ENCODE measurements at regions not wholly inside any gene's neighbourhood (a gene's known extent, or its start where the extent isn't known, plus 50 kb on each side); places are given as distances from the start of the nearest gene placed in this dataset.

DNA sequence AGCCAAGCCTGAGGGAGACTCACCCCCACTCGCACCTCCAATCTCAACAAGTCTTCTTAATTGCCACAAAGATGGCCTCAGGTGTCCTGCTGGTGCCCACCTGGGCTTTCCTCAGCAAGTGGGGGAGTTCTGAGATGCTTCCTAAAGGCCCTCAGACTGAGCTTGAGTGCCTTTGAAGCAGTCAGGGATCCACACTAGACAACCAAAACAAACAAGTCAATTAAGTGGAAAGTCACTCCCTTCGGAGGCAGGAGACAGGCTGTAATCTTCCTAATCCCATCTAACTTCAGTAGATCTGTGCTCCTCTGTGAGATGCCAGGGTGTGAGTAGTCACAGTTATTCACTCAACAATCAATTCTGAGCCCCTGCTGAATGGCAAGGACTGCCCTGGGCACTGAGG lies 68.3 kb upstream of the SERP2 start:
- Histone ChIP-seq H3K4me3 (ENCODE audit: low read length) (no peak overlapping the region), H3K27ac (ENCODE audit: low read depth, low read length) (peak overlapping the region; percentile 97), H3K4me1 (ENCODE audit: control insufficient read depth, insufficient read depth, low read length) (peaks cover 74% of the 10 kb centered on the region), H3K36me3 (ENCODE audit: control insufficient read depth, insufficient read depth, low read length) (no peaks in the 10 kb centered on the region), H3K9ac (ENCODE audit: low read length) (no peak overlapping the region), H3K27me3 (ENCODE audit: control insufficient read depth, insufficient read depth, low read length) (no peaks in the 10 kb centered on the region)

DNA sequence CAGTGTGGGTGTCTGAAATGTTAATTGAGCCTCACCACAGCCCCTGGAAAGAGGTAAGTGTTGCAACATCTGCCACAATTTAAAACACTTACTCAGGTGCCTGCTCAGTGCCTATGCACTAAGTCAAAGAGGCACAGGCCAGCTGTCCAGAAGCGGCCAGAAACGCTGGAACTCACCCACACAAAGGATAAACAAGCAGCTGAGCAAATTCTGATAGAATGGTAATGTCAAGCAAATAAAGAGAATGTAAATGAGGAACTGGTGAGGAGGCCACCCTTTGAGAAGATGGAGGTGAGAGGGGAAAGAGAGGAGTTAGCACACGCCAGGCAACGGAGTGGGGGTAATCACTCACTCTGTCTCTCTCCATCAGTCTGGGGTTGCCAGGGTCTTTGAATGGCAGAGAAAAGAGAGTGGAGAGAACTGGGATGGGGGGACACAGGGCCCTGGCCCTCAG lies 67.7 kb upstream of the SERP2 start:
- Histone ChIP-seq H3K9ac (ENCODE audit: low read length) (no peak overlapping the region), H3K36me3 (ENCODE audit: control insufficient read depth, insufficient read depth, low read length) (no peaks in the 10 kb centered on the region), H3K4me3 (ENCODE audit: low read length) (no peak overlapping the region), H3K4me1 (ENCODE audit: control insufficient read depth, insufficient read depth, low read length) (peaks cover 73% of the 10 kb centered on the region), H3K27me3 (ENCODE audit: control insufficient read depth, insufficient read depth, low read length) (no peaks in the 10 kb centered on the region), H3K27ac (ENCODE audit: low read depth, low read length) (peak overlapping the region; percentile 97)

GRCh38 chr13:44306371-44307192 lies 67.0 kb upstream of the SERP2 start:
- peak overlapping the region; percentile 97 for H3K27ac ChIP-seq (ENCODE audit: low read depth, low read length)
- peak overlapping the region; percentile 37 for H3K9ac ChIP-seq (ENCODE audit: low read length)
- no peaks in the 10 kb centered on the region for H3K36me3 ChIP-seq (ENCODE audit: control insufficient read depth, insufficient read depth, low read length)
- H3K4me3 ChIP-seq (ENCODE audit: low read length): peak overlapping the region; percentile 24
- peaks cover 72% of the 10 kb centered on the region for H3K4me1 ChIP-seq (ENCODE audit: control insufficient read depth, insufficient read depth, low read length)
- no peaks in the 10 kb centered on the region for H3K27me3 ChIP-seq (ENCODE audit: control insufficient read depth, insufficient read depth, low read length)

DNA sequence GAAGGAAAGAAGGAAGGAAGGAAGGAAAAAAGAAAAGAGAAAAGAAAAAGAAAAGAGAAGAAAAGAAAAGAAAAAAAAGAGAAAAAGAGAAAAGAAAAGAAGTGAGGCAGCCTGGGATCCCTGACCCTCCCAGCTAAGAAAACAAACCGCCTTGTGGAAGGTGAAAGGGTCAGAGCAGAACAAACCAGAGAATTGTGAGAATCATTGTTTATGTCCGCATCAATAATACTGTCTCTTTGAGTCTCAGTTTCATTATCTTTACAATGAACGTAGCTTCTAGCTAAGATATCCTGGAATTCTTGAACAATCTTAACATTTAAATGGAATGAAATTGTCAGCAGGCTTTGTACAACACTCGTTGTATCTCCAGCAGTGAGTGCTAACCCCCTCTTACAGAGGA lies 66.4 kb upstream of the SERP2 start:
- no peak overlapping the region for H3K9ac ChIP-seq (ENCODE audit: low read length)

GRCh38 chr13:44307844-44308243 lies 65.8 kb upstream of the SERP2 start:
- Histone ChIP-seq H3K27ac (ENCODE audit: low read depth, low read length) (peak overlapping the region; percentile 97), H3K27me3 (ENCODE audit: control insufficient read depth, insufficient read depth, low read length) (no peaks in the 10 kb centered on the region), H3K4me3 (ENCODE audit: low read length) (no peak overlapping the region), H3K4me1 (ENCODE audit: control insufficient read depth, insufficient read depth, low read length) (peaks cover 59% of the 10 kb centered on the region), H3K9ac (ENCODE audit: low read length) (no peak overlapping the region), H3K36me3 (ENCODE audit: control insufficient read depth, insufficient read depth, low read length) (no peaks in the 10 kb centered on the region)

More for the DNA sequence above, 66.4 kb upstream of the SERP2 start:
- peak overlapping the region; percentile 97 for H3K27ac ChIP-seq (ENCODE audit: low read depth, low read length)
- H3K4me1 ChIP-seq (ENCODE audit: control insufficient read depth, insufficient read depth, low read length): peaks cover 65% of the 10 kb centered on the region
- no peaks in the 10 kb centered on the region for H3K36me3 ChIP-seq (ENCODE audit: control insufficient read depth, insufficient read depth, low read length)
- no peak overlapping the region for H3K4me3 ChIP-seq (ENCODE audit: low read length)
- no peaks in the 10 kb centered on the region for H3K27me3 ChIP-seq (ENCODE audit: control insufficient read depth, insufficient read depth, low read length)

- H3K4me3 ChIP-seq (ENCODE audit: low read length): no peak overlapping the region
- H3K27ac ChIP-seq (ENCODE audit: low read depth, low read length): peak overlapping the region; percentile 79
- H3K4me1 ChIP-seq (ENCODE audit: control insufficient read depth, insufficient read depth, low read length): peaks cover 54% of the 10 kb centered on the region
- no peaks in the 10 kb centered on the region for H3K36me3 ChIP-seq (ENCODE audit: control insufficient read depth, insufficient read depth, low read length)
- H3K27me3 ChIP-seq (ENCODE audit: control insufficient read depth, insufficient read depth, low read length): no peaks in the 10 kb centered on the region
- H3K9ac ChIP-seq (ENCODE audit: low read length): no peak overlapping the region
Observed at GRCh38 chr13:44308352-44308751, 65.3 kb upstream of the SERP2 start.

DNA sequence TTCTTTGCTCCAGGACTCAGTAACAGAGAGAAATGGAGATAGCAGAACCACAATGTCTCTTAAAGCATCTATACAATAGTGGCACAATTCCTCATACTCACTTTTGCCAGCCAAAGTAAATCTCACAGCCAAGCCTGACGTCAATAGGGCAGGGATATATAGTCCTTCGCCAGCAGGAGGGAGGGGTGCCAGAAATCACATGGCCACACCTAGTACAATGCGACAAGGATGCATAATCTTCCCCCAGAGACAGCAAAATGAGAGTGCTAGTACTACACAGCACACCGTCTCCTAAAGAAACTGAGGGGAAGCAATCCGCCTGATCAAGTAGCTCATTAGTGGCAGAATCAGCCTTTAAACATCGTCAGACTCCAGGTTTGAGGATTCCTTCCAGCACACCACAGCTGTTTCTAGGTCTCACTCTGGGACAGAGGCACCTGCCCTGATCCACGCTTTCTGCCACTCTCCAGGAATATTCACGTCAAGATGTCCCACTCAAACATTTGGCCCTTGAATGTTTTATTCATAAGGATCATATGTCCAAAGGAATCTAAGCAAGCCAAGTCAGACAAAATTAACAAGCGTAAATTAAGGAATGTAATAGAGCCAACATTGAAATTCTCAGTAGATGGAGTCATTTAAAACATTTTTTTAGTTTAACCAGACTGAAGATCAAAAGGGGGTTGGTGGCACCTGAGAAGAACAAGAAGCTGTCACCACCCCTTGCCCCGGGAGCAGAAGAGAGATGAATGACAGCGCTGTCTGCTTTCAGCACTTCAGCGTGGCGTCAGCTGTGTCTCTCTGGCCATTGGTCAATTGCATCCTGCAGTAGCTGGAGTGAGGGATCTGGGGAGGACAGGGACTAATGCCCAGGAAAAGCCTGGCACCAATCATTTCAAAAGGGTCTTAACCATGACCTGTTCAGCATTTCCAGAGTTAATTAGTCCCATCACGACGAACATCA lies 63.5 kb upstream of the SERP2 start:
- H3K36me3 ChIP-seq (ENCODE audit: control insufficient read depth, insufficient read depth, low read length): no peaks in the 10 kb centered on the region
- H3K4me3 ChIP-seq (ENCODE audit: low read length): no peak overlapping the region
- H3K27me3 ChIP-seq (ENCODE audit: control insufficient read depth, insufficient read depth, low read length): no peaks in the 10 kb centered on the region
- H3K9ac ChIP-seq (ENCODE audit: low read length): no peak overlapping the region
- H3K4me1 ChIP-seq (ENCODE audit: control insufficient read depth, insufficient read depth, low read length): peaks cover 37% of the 10 kb centered on the region
- H3K27ac ChIP-seq (ENCODE audit: low read depth, low read length): peak overlapping the region; percentile 79

GRCh38 chr13:44311011-44311780 lies 62.4 kb upstream of the SERP2 start:
- Histone ChIP-seq H3K4me3 (ENCODE audit: low read length) (no peak overlapping the region), H3K4me1 (ENCODE audit: control insufficient read depth, insufficient read depth, low read length) (peaks cover 26% of the 10 kb centered on the region), H3K27me3 (ENCODE audit: control insufficient read depth, insufficient read depth, low read length) (no peaks in the 10 kb centered on the region), H3K27ac (ENCODE audit: low read depth, low read length) (peak overlapping the region; percentile 79), H3K9ac (ENCODE audit: low read length) (no peak overlapping the region), H3K36me3 (ENCODE audit: control insufficient read depth, insufficient read depth, low read length) (no peaks in the 10 kb centered on the region)

- Histone ChIP-seq H3K4me3 (ENCODE audit: low read length) (no peak overlapping the region), H3K36me3 (ENCODE audit: control insufficient read depth, insufficient read depth, low read length) (no peaks in the 10 kb centered on the region), H3K27ac (ENCODE audit: low read depth, low read length) (peak overlapping the region; percentile 79), H3K4me1 (ENCODE audit: control insufficient read depth, insufficient read depth, low read length) (peaks cover 21% of the 10 kb centered on the region), H3K27me3 (ENCODE audit: control insufficient read depth, insufficient read depth, low read length) (no peaks in the 10 kb centered on the region), H3K9ac (ENCODE audit: low read length) (no peak overlapping the region)
Observed at GRCh38 chr13:44312131-44312530, 61.5 kb upstream of the SERP2 start.

DNA sequence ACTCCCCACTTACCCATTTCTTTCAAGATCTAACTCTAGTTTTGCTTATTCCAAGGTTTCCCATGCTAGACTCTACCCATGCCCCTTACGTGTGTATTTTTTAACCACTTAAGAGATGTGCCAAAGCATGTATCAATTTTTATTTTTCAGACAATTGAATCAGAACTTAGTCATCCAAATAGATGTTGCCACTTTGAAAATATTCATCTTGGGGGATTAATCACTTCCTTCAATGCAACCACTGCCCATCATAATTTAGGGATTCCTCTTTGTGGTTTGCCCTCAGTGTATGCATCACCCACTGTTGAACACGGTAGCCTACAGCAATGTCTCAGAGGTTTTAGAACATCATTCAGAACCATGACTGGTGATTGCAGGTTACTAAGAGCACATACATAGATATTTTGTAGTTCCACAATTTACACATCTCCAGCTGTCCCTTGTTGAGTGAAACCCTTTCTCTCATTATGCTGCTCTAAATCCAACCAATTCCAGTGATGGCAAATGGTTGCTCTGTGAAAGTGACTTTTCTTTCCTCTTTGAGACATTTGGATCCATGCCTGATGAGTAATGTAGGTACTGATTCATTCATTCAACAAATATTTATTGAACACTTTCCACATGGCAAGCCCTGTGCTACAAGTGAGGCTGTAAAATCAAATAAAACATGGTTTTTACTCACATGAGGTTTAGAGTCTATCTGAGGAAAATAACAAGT lies 60.6 kb upstream of the SERP2 start:
- Histone ChIP-seq H3K4me3 (ENCODE audit: low read length) (no peak overlapping the region), H3K36me3 (ENCODE audit: control insufficient read depth, insufficient read depth, low read length) (no peaks in the 10 kb centered on the region), H3K4me1 (ENCODE audit: control insufficient read depth, insufficient read depth, low read length) (peaks cover 23% of the 10 kb centered on the region), H3K9ac (ENCODE audit: low read length) (no peak overlapping the region), H3K27me3 (ENCODE audit: control insufficient read depth, insufficient read depth, low read length) (no peaks in the 10 kb centered on the region), H3K27ac (ENCODE audit: low read depth, low read length) (peak overlapping the region; percentile 15)

DNA sequence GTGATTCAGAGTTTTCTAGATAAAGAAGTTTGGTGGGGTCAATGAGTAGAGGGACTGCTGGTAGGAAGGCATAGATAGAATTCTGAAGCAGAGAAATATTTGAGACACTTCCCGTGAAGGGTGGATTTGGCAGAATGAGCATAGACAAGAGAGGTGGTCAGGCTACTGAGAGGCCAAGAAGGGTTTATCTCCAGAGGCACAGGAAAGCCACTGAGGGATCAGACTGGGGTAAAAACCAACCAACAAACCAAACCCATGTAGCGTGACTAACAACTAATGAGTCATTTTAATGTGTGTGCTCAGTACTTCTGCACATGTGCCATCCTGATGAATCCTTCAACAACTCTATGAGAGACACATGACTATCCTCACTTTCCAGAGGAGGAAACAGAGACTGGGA lies 60.0 kb upstream of the SERP2 start:
- H3K9ac ChIP-seq (ENCODE audit: low read length): no peak overlapping the region
- H3K4me3 ChIP-seq (ENCODE audit: low read length): no peak overlapping the region
- no peak overlapping the region for H3K27ac ChIP-seq (ENCODE audit: low read depth, low read length)
- H3K4me1 ChIP-seq (ENCODE audit: control insufficient read depth, insufficient read depth, low read length): peaks cover 28% of the 10 kb centered on the region
- no peaks in the 10 kb centered on the region for H3K36me3 ChIP-seq (ENCODE audit: control insufficient read depth, insufficient read depth, low read length)
- H3K27me3 ChIP-seq (ENCODE audit: control insufficient read depth, insufficient read depth, low read length): no peaks in the 10 kb centered on the region

Data from rectal smooth muscle tissue (tissue), 1 donor.